ENCODE measurements at regions not wholly inside any gene's neighbourhood (a gene's known extent, or its start where the extent isn't known, plus 50 kb on each side); places are given as distances from the start of the nearest gene placed in this dataset.

- Mint-ChIP-seq H3K4me1 (ENCODE audit: low read depth) (peaks cover 4% of the 10 kb centered on the region), H3K27me3 (ENCODE audit: low read depth) (no peaks in the 10 kb centered on the region), H3K27ac (no peak overlapping the region), H3K9me3 (ENCODE audit: insufficient read depth) (peaks cover 7% of the 10 kb centered on the region), H3K36me3 (ENCODE audit: low read depth) (no peaks in the 10 kb centered on the region), H3K4me3 (no peak overlapping the region)
- no peak for ATAC-seq
- DNase-seq: no peak
- ChIA-PET CTCF (no interaction called here), POLR2A (no interaction called here)
These were observed 75.8 kb upstream of the CNTNAP4 start for GRCh38 chr16:76201385-76201784.

GRCh38 chr16:76204249-76204648, 73.0 kb upstream of the CNTNAP4 start:
- ChIA-PET POLR2A (no interaction called here), CTCF (no interaction called here)
- Mint-ChIP-seq H3K27me3 (ENCODE audit: low read depth) (no peaks in the 10 kb centered on the region), H3K9me3 (ENCODE audit: insufficient read depth) (peaks cover 12% of the 10 kb centered on the region), H3K36me3 (ENCODE audit: low read depth) (no peaks in the 10 kb centered on the region), H3K4me3 (no peak overlapping the region), H3K27ac (no peak overlapping the region), H3K4me1 (ENCODE audit: low read depth) (peaks cover 4% of the 10 kb centered on the region)
- no peak for ATAC-seq
- DNase-seq: no peak

GRCh38 chr16:76207270-76207669, 69.9 kb upstream of the CNTNAP4 start:
- ChIA-PET POLR2A (no interaction called here), CTCF (no interaction called here)
- DNase-seq: no peak
- H3K27ac Mint-ChIP-seq: no peak overlapping the region
- no peaks in the 10 kb centered on the region for H3K27me3 Mint-ChIP-seq (ENCODE audit: low read depth)
- H3K4me1 Mint-ChIP-seq (ENCODE audit: low read depth): peaks cover 4% of the 10 kb centered on the region
- no peaks in the 10 kb centered on the region for H3K36me3 Mint-ChIP-seq (ENCODE audit: low read depth)
- peaks cover 18% of the 10 kb centered on the region for H3K9me3 Mint-ChIP-seq (ENCODE audit: insufficient read depth)
- ATAC-seq: no peak
- no peak overlapping the region for H3K4me3 Mint-ChIP-seq

GRCh38 chr16:76210157-76210556, 67.0 kb upstream of the CNTNAP4 start:
- CTCF ChIA-PET: no interaction called here
- Mint-ChIP-seq H3K4me1 (ENCODE audit: low read depth) (no peaks in the 10 kb centered on the region), H3K4me3 (no peak overlapping the region), H3K36me3 (ENCODE audit: low read depth) (no peaks in the 10 kb centered on the region), H3K9me3 (ENCODE audit: insufficient read depth) (peaks cover 23% of the 10 kb centered on the region), H3K27ac (no peak overlapping the region), H3K27me3 (ENCODE audit: low read depth) (no peaks in the 10 kb centered on the region)
- DNase-seq (no peak), ATAC-seq (no peak)
- POLR2A ChIA-PET: no interaction called here

GRCh38 chr16:76213860-76214259, 63.3 kb upstream of the CNTNAP4 start:
- Mint-ChIP-seq H3K36me3 (ENCODE audit: low read depth) (no peaks in the 10 kb centered on the region), H3K4me1 (ENCODE audit: low read depth) (no peaks in the 10 kb centered on the region), H3K27me3 (ENCODE audit: low read depth) (no peaks in the 10 kb centered on the region), H3K27ac (no peak overlapping the region), H3K4me3 (no peak overlapping the region), H3K9me3 (ENCODE audit: insufficient read depth) (peaks cover 14% of the 10 kb centered on the region)
- CTCF ChIA-PET: no interaction called here
- POLR2A ChIA-PET: no interaction called here
- DNase-seq (no peak), ATAC-seq (no peak)

- Mint-ChIP-seq H3K36me3 (ENCODE audit: low read depth) (no peaks in the 10 kb centered on the region), H3K27me3 (ENCODE audit: low read depth) (no peaks in the 10 kb centered on the region), H3K4me1 (ENCODE audit: low read depth) (no peaks in the 10 kb centered on the region), H3K27ac (no peak overlapping the region), H3K4me3 (no peak overlapping the region), H3K9me3 (ENCODE audit: insufficient read depth) (peaks cover 14% of the 10 kb centered on the region)
- no peak for ATAC-seq
- ChIA-PET POLR2A (no interaction called here), CTCF (no interaction called here)
- DNase-seq: no peak
These were observed 62.3 kb upstream of the CNTNAP4 start for GRCh38 chr16:76214856-76215255.

- H3K27me3 Mint-ChIP-seq (ENCODE audit: low read depth): no peaks in the 10 kb centered on the region
- H3K9me3 Mint-ChIP-seq (ENCODE audit: insufficient read depth): no peaks in the 10 kb centered on the region
- no peaks in the 10 kb centered on the region for H3K4me1 Mint-ChIP-seq (ENCODE audit: low read depth)
- H3K36me3 Mint-ChIP-seq (ENCODE audit: low read depth): no peaks in the 10 kb centered on the region
- H3K4me3 Mint-ChIP-seq: no peak overlapping the region
- CTCF ChIA-PET: no interaction called here
- DNase-seq (no peak), ATAC-seq (no peak)
- POLR2A ChIA-PET: no interaction called here
- no peak overlapping the region for H3K27ac Mint-ChIP-seq
These were observed 55.1 kb upstream of the CNTNAP4 start for GRCh38 chr16:76222087-76222486.

GRCh38 chr16:76222853-76223252, 54.3 kb upstream of the CNTNAP4 start:
- POLR2A ChIA-PET: no interaction called here
- H3K27me3 Mint-ChIP-seq (ENCODE audit: low read depth): no peaks in the 10 kb centered on the region
- no peaks in the 10 kb centered on the region for H3K36me3 Mint-ChIP-seq (ENCODE audit: low read depth)
- H3K4me1 Mint-ChIP-seq (ENCODE audit: low read depth): no peaks in the 10 kb centered on the region
- CTCF ChIA-PET: no interaction called here
- no peaks in the 10 kb centered on the region for H3K9me3 Mint-ChIP-seq (ENCODE audit: insufficient read depth)
- ATAC-seq: no peak
- no peak overlapping the region for H3K4me3 Mint-ChIP-seq
- no peak for DNase-seq
- H3K27ac Mint-ChIP-seq: no peak overlapping the region

GRCh38 chr16:76226011-76226410, 51.2 kb upstream of the CNTNAP4 start:
- H3K27ac Mint-ChIP-seq: no peak overlapping the region
- DNase-seq: no peak
- no peaks in the 10 kb centered on the region for H3K4me1 Mint-ChIP-seq (ENCODE audit: low read depth)
- CTCF ChIA-PET: no interaction called here
- H3K27me3 Mint-ChIP-seq (ENCODE audit: low read depth): no peaks in the 10 kb centered on the region
- no peaks in the 10 kb centered on the region for H3K36me3 Mint-ChIP-seq (ENCODE audit: low read depth)
- no peak for ATAC-seq
- H3K9me3 Mint-ChIP-seq (ENCODE audit: insufficient read depth): peaks cover 8% of the 10 kb centered on the region
- H3K4me3 Mint-ChIP-seq: no peak overlapping the region
- POLR2A ChIA-PET: no interaction called here

GRCh38 chr16:76226481-76226880, 50.7 kb upstream of the CNTNAP4 start:
- Mint-ChIP-seq H3K4me3 (no peak overlapping the region), H3K4me1 (ENCODE audit: low read depth) (no peaks in the 10 kb centered on the region), H3K36me3 (ENCODE audit: low read depth) (no peaks in the 10 kb centered on the region), H3K27me3 (ENCODE audit: low read depth) (no peaks in the 10 kb centered on the region), H3K27ac (no peak overlapping the region), H3K9me3 (ENCODE audit: insufficient read depth) (peaks cover 10% of the 10 kb centered on the region)
- POLR2A ChIA-PET: no interaction called here
- DNase-seq (no peak), ATAC-seq (no peak)
- CTCF ChIA-PET: no interaction called here
